H1 (cell line): ENCODE measurements at regions not wholly inside any gene's neighbourhood (a gene's known extent, or its start where the extent isn't known, plus 50 kb on each side); places are given as distances from the start of the nearest gene placed in this dataset.

ENCODE experiments used
- CTCF ChIA-PET: fragments of 300-600 bp; sonication (Branson Sonifier 250); formaldehyde crosslinking; loops from one replicate; lab custom pipeline; 2021; ENCODE audit not compliant: partially characterized antibody; lab: Charles Lee
- POLR2A ChIA-PET: fragments of 300-600 bp; sonication (Branson Sonifier 250); formaldehyde crosslinking; loops from one replicate; lab custom pipeline; 2021; ENCODE audit warnings: inconsistent platforms; ENCODE audit not compliant: partially characterized antibody; lab: Charles Lee
- DNase-seq, 2 experiments: peaks; one replicate each; pipeline versions ENCODE4 v3.0.0 to v3.0.0-alpha.2; 2010 to 2022; ENCODE audit warnings: low spot score in 2 of 2, low read depth in 1 of 2, mixed read lengths in 1 of 2
- FAIRE-seq: peaks from 2 replicates; lab custom pipeline; 2011; peaks lifted over from hg19 to GRCh38; lab: Jason Lieb, UNC
- H2AFZ ChIP-seq: 2 replicates; pipeline ENCODE4 v1.8.1; 2012; ENCODE audit warnings: low read length, inconsistent platforms
- H2AK5ac ChIP-seq: 2 replicates; pipeline ENCODE4 v1.6.1; 2013; ENCODE audit warnings: low read depth, low read length
- H2BK120ac ChIP-seq: replicated peaks from 2 replicates; pipeline ENCODE3; 2013; ENCODE audit warnings: low read depth, low read length, inconsistent platforms
- H2BK12ac ChIP-seq: 2 replicates; pipeline ENCODE4 v1.6.1; 2013; ENCODE audit warnings: low read depth, low read length
- H2BK15ac ChIP-seq: 2 replicates; pipeline ENCODE4 v1.6.1; 2013; ENCODE audit warnings: low read length
- H2BK20ac ChIP-seq: 2 replicates; pipeline ENCODE4 v1.6.1; 2013; ENCODE audit warnings: low read length
- H2BK5ac ChIP-seq: 2 replicates; pipeline ENCODE4 v1.6.1; 2013; ENCODE audit warnings: low read depth, low read length
- H3K14ac ChIP-seq: 2 replicates; pipeline ENCODE4 v1.6.1; 2013; ENCODE audit warnings: inconsistent platforms; ENCODE audit not compliant: insufficient read length
- H3K18ac ChIP-seq: 2 replicates; pipeline ENCODE4 v1.6.1; 2013; ENCODE audit warnings: low read length; ENCODE audit errors: extremely low read depth
- H3K23ac ChIP-seq: 2 replicates; pipeline ENCODE4 v1.6.1; 2013; ENCODE audit warnings: inconsistent platforms; ENCODE audit not compliant: insufficient read length
- H3K23me2 ChIP-seq: 2 replicates; pipeline ENCODE4 v1.6.1; 2013; ENCODE audit warnings: low read depth, low read length
- H3K27ac ChIP-seq: 2 replicates; pipeline ENCODE4 v1.6.1; 2011; ENCODE audit warnings: low read depth, low read length, inconsistent platforms
- H3K27me3 ChIP-seq, 4 experiments: replicated peaks in 1 of 4; 1 replicate in 1 of 4; 2 replicates in 3 of 4; pipeline versions ENCODE4 v1.6.1 to v1.8.1; 2011 to 2013; ENCODE audit warnings: low read length in 3 of 4, mild to moderate bottlenecking in 3 of 4, inconsistent platforms in 2 of 4, mixed read lengths in 2 of 4, moderate library complexity in 1 of 4; ENCODE audit not compliant: control insufficient read depth in 3 of 4, insufficient read depth in 3 of 4; ENCODE audit errors: extremely low read depth in 1 of 4
- H3K36me3 ChIP-seq, 4 experiments: 2 replicates each; pipeline versions ENCODE4 v1.6.1 to v1.8.1; 2011 to 2013; ENCODE audit warnings: mild to moderate bottlenecking in 4 of 4, low read length in 3 of 4, moderate library complexity in 2 of 4, control low read depth in 1 of 4, inconsistent platforms in 1 of 4; ENCODE audit not compliant: insufficient read depth in 4 of 4, control insufficient read depth in 2 of 4
- H3K4ac ChIP-seq: replicated peaks from 2 replicates; pipeline ENCODE3; 2013; ENCODE audit warnings: low read length, low read depth, mixed read lengths, inconsistent platforms; ENCODE audit not compliant: insufficient read length
- H3K4me1 ChIP-seq, 4 experiments: replicated peaks in 1 of 4; 1 replicate in 1 of 4; 2 replicates in 3 of 4; pipeline versions ENCODE4 v1.6.1 to v1.8.1; 2011 to 2013; ENCODE audit warnings: low read length in 3 of 4, inconsistent platforms in 2 of 4, mixed read lengths in 1 of 4; ENCODE audit not compliant: insufficient read depth in 4 of 4, control insufficient read depth in 3 of 4
- H3K4me2 ChIP-seq, 2 experiments: 2 replicates each; pipeline versions ENCODE4 v1.6.1 to v1.8.1; 2011 to 2013; ENCODE audit warnings: low read depth in 2 of 2, low read length in 2 of 2, control low read depth in 1 of 2, inconsistent platforms in 1 of 2, mild to moderate bottlenecking in 1 of 2; ENCODE audit not compliant: insufficient read depth in 1 of 2
- H3K4me3 ChIP-seq, 4 experiments: fragments of 200-600, 300-600 bp in 1 of 4; sonication (generic), shearing (Covaris generic), sonication (Bioruptor Twin) in 1 of 4; 2 replicates each; pipeline versions ENCODE4 v1.5.1 to v1.8.1; 2011 to 2016; ENCODE audit warnings: low read length in 4 of 4, low read depth in 3 of 4, control low read depth in 2 of 4, inconsistent platforms in 2 of 4, mild to moderate bottlenecking in 2 of 4, mixed read lengths in 1 of 4, moderate library complexity in 1 of 4; ENCODE audit not compliant: insufficient read depth in 2 of 4; ENCODE audit errors: extremely low read depth in 1 of 4
- H3K56ac ChIP-seq: replicated peaks from 2 replicates; pipeline ENCODE3; 2013; ENCODE audit warnings: low read depth, mild to moderate bottlenecking, mixed read lengths, low read length, inconsistent platforms; ENCODE audit not compliant: insufficient read length
- H3K79me1 ChIP-seq: 2 replicates; pipeline ENCODE4 v1.6.1; 2013; ENCODE audit warnings: low read depth, low read length, control low read depth
- H3K79me2 ChIP-seq, 2 experiments: 2 replicates each; pipeline versions ENCODE4 v1.6.1 to v1.8.1; 2012 to 2013; ENCODE audit warnings: low read length in 2 of 2, mild to moderate bottlenecking in 2 of 2, inconsistent platforms in 1 of 2; ENCODE audit not compliant: insufficient read depth in 2 of 2, control insufficient read depth in 1 of 2
- H3K9ac ChIP-seq, 4 experiments: replicated peaks in 1 of 4; 1 replicate in 1 of 4; 2 replicates in 3 of 4; pipeline versions ENCODE4 v1.6.1 to v1.8.1; 2011 to 2013; ENCODE audit warnings: low read depth in 3 of 4, low read length in 3 of 4, control low read depth in 2 of 4, mild to moderate bottlenecking in 2 of 4, moderate library complexity in 2 of 4, inconsistent platforms in 1 of 4; ENCODE audit errors: extremely low read depth in 1 of 4
- H3K9me3 ChIP-seq, 2 experiments: 2 replicates each; pipeline versions ENCODE4 v1.6.1 to v1.8.1; 2012 to 2013; ENCODE audit warnings: mild to moderate bottlenecking in 2 of 2, moderate library complexity in 2 of 2, control low read depth in 1 of 2, inconsistent platforms in 1 of 2, low read depth in 1 of 2, low read length in 1 of 2, mixed read lengths in 1 of 2; ENCODE audit not compliant: insufficient read depth in 2 of 2
- H4K20me1 ChIP-seq, 2 experiments: replicated peaks in 1 of 2; 2 replicates each; pipeline versions ENCODE3 to v1.8.1; 2011 to 2013; ENCODE audit warnings: inconsistent platforms in 2 of 2, low read length in 2 of 2, mild to moderate bottlenecking in 1 of 2; ENCODE audit not compliant: insufficient read depth in 2 of 2, control insufficient read depth in 1 of 2
- H4K5ac ChIP-seq: 2 replicates; pipeline ENCODE4 v1.6.1; 2013; ENCODE audit warnings: low read length, low read depth, mixed read lengths, inconsistent platforms; ENCODE audit not compliant: insufficient read length
- H4K8ac ChIP-seq: 2 replicates; pipeline ENCODE4 v1.8.0; 2013; ENCODE audit warnings: mild to moderate bottlenecking, moderate library complexity, low read length, inconsistent platforms; ENCODE audit not compliant: insufficient read depth; ENCODE audit errors: extremely low read depth
- H4K91ac ChIP-seq: replicated peaks from 2 replicates; pipeline ENCODE3; 2013; ENCODE audit warnings: low read length, mixed read lengths, inconsistent platforms; ENCODE audit not compliant: insufficient read length
- CHD2 ChIP-seq: IDR thresholded peaks from 2 replicates; pipeline ENCODE4 v1.6.1; 2012; ENCODE audit warnings: low read length, improper control_type of control experiment
- E2F6 ChIP-seq: IDR thresholded peaks from 2 replicates; pipeline ENCODE4 v1.6.1; 2012; ENCODE audit warnings: inconsistent platforms
- POLR2AphosphoS5 ChIP-seq: IDR thresholded peaks from 2 replicates; pipeline ENCODE4 v1.6.1; 2011; ENCODE audit warnings: low read depth, low read length
- RAD21 ChIP-seq, 2 experiments: IDR thresholded peaks in 1 of 2; conservative IDR thresholded peaks in 1 of 2; 2 replicates each; pipeline ENCODE4 v1.6.1; 2011; ENCODE audit warnings: low read depth in 2 of 2, low read length in 2 of 2, improper control_type of control experiment in 1 of 2, inconsistent platforms in 1 of 2, mild to moderate bottlenecking in 1 of 2, moderate library complexity in 1 of 2
- WGBS, 2 experiments: shearing (Covaris generic) in 1 of 2; methylation state at CpG; one replicate each; pipeline versions ENCODE4 v1.1.6 to v1.1.7; 2013 to 2015; ENCODE audit warnings: low lambda C conversion rate in 2 of 2, mixed read lengths in 2 of 2, inconsistent platforms in 1 of 2, low coverage in 1 of 2, missing lambda C conversion rate in 1 of 2; ENCODE audit not compliant: insufficient replicate concordance in 2 of 2, insufficient coverage in 1 of 2, insufficient read length in 1 of 2; ENCODE audit errors: extremely low coverage in 1 of 2, missing lambda C conversion rate in 1 of 2; 5-methylcytosine and 5-hydroxymethylcytosine counted together
- TF ChIP-seq, protein P1 (sequence below): IDR thresholded peaks from 2 replicates; pipeline ENCODE4 v1.6.1; 2011; ENCODE audit warnings: low read depth, mild to moderate bottlenecking, low read length; ENCODE audit not compliant: insufficient read depth

DNA sequence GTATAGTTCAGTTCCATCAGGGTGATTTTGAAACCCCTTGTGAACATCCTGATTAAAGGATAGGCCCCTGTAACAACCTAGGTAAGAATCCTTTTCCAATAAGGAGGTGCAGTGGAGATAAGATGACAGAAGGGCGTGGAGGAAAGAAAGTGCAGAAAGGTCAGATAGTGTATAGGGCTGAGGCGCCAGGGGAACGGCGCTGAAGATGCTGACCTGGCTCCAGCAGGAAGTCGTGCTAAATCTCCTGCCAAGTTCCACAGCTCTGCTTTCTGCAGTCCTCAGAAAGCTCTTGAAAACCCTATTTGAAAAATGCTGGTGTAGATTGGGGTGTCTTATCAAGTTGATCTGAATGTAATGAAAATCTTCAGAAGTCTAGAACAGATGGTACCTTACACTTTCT, 221.7 kb downstream of the COG6 start:
- Histone ChIP-seq H3K27me3 (no peaks in the 10 kb centered on the region), H2BK120ac (no peak overlapping the region), H3K4me2 (no peak overlapping the region), H2AFZ (no peak overlapping the region), H3K56ac (no peak overlapping the region), H2BK15ac (no peak overlapping the region), H3K4me3 (no peak overlapping the region), H3K79me2 (no peaks in the 10 kb centered on the region), H2AK5ac (no peak overlapping the region), H3K23ac (no peak overlapping the region), H3K4ac (no peak overlapping the region), H3K9me3 (no peaks in the 10 kb centered on the region), H3K9ac (no peak overlapping the region), H4K8ac (no peak overlapping the region), H2BK20ac (no peak overlapping the region), H3K18ac (no peak overlapping the region), H2BK5ac (no peak overlapping the region), H2BK12ac (no peak overlapping the region), H3K14ac (no peak overlapping the region), H3K23me2 (no peaks in the 10 kb centered on the region), H3K79me1 (no peaks in the 10 kb centered on the region), H4K91ac (peak overlapping the region; percentile 37), H3K27ac (no peak overlapping the region), H3K4me1 (peaks cover 0 to 6% (median 0%) of the 10 kb centered on the region in 4 experiments; a peak in 2 of 7 replicates), H4K5ac (no peak overlapping the region), H3K36me3 (no peaks in the 10 kb centered on the region), H4K20me1 (no peaks in the 10 kb centered on the region)
- TF ChIP-seq, protein P1, sequence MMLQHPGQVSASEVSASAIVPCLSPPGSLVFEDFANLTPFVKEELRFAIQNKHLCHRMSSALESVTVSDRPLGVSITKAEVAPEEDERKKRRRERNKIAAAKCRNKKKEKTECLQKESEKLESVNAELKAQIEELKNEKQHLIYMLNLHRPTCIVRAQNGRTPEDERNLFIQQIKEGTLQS: no peak
- TF ChIP-seq CHD2: no peak
- TF ChIP-seq RAD21 (IDR thresholded peaks at IDR 0.05 in 1 of 2, conservative IDR thresholded peaks at IDR 0.05 in 1 of 2; ENCODE audit: low read depth in 2 of 2, low read length in 2 of 2): no peak
- TF ChIP-seq E2F6: no peak
- TF ChIP-seq POLR2AphosphoS5: no peak
- ChIA-PET POLR2A (no interaction called here), CTCF (interaction anchor here (0.6 to 1.1 kb wide), 5 partner anchors 9 to 86 kb away, joined by 3 read pairs; no protein-coding TSS in a partner anchor)
- 88% methylated on average over 5 of the region's 5 CpGs; no CpG with 5 or more reads in 1 of the 2 experiments for WGBS, 2 experiments
- DNase-seq (no peak), FAIRE-seq (no peak)
